ENCODE measurements at regions not wholly inside any gene's neighbourhood (a gene's known extent, or its start where the extent isn't known, plus 50 kb on each side); places are given as distances from the start of the nearest gene placed in this dataset.
"Not testable (repeated sequence)": the region's sequence is repeated elsewhere in the genome, so short reads cannot be mapped to it uniquely, and the experiment has no call there.

GRCh38 chr10:81182296-81182695, 644.6 kb downstream of the SH2D4B start:
- H3K4me3 ChIP-seq: no peak overlapping the region
- no peaks in the 10 kb centered on the region for H3K4me1 ChIP-seq
- no peaks in the 10 kb centered on the region for H3K36me3 ChIP-seq
- ATAC-seq: no peak
- WGBS, 2 donors (ENCODE audit: low coverage in 1 of 2): 65 to 92% methylated on average over 4 to 11 of the region's 13 CpGs
- no peaks in the 10 kb centered on the region for H3K27me3 ChIP-seq
- H3K27ac ChIP-seq: no peak overlapping the region
- no peak for TF ChIP-seq POLR2A (IDR thresholded peaks at IDR 0.05)
- TF ChIP-seq POLR2AphosphoS5 (IDR thresholded peaks at IDR 0.05): no peak
- TF ChIP-seq CTCF (IDR thresholded peaks at IDR 0.05): no peak
- peaks cover 0 to 7% (median 0%) of the 10 kb centered on the region in 3 donors for H3K9me3 ChIP-seq

- H3K4me1 ChIP-seq: no peaks in the 10 kb centered on the region
- whole genome bisulfite sequencing, 2 donors (ENCODE audit: low coverage in 1 of 2): 44 to 76% methylated on average over 3 to 5 of the region's 6 CpGs
- no peaks in the 10 kb centered on the region for H3K9me3 ChIP-seq
- no peak overlapping the region for H3K4me3 ChIP-seq
- no peak for ATAC-seq
- no peak for TF ChIP-seq CTCF (IDR thresholded peaks at IDR 0.05)
- no peak for TF ChIP-seq POLR2A (IDR thresholded peaks at IDR 0.05)
- no peak for TF ChIP-seq POLR2AphosphoS5 (IDR thresholded peaks at IDR 0.05)
- no peak for TF ChIP-seq EP300 (IDR thresholded peaks at IDR 0.05)
- no peaks in the 10 kb centered on the region for H3K27me3 ChIP-seq
- no peaks in the 10 kb centered on the region for H3K36me3 ChIP-seq
- H3K27ac ChIP-seq: no peak overlapping the region
Measured at GRCh38 chr10:81192221-81192788, 654.6 kb downstream of the SH2D4B start.

GRCh38 chr10:81200801-81201200, 663.1 kb downstream of the SH2D4B start:
- no peak for TF ChIP-seq EP300 (IDR thresholded peaks at IDR 0.05)
- no peak for TF ChIP-seq POLR2AphosphoS5 (IDR thresholded peaks at IDR 0.05)
- TF ChIP-seq CTCF (IDR thresholded peaks at IDR 0.05): no peak
- no peak for TF ChIP-seq POLR2A (IDR thresholded peaks at IDR 0.05)
- WGBS, 2 donors (ENCODE audit: low coverage in 1 of 2): 89 to 100% methylated on average over 2 of the region's 2 CpGs
- no peak for ATAC-seq
- Histone ChIP-seq H3K4me3 (no peak overlapping the region), H3K27ac (no peak overlapping the region), H3K4me1 (no peaks in the 10 kb centered on the region), H3K27me3 (no peaks in the 10 kb centered on the region), H3K36me3 (no peaks in the 10 kb centered on the region), H3K9me3 (no peaks in the 10 kb centered on the region)

- not testable (repeated sequence) for H3K27ac ChIP-seq, H3K36me3 ChIP-seq, H3K4me1 ChIP-seq, H3K9me3 ChIP-seq, H3K4me3 ChIP-seq, ATAC-seq, H3K27me3 ChIP-seq
- 84 to 88% methylated on average over 5 of the region's 5 CpGs for WGBS, 2 donors (ENCODE audit: low coverage in 1 of 2)
Measured at GRCh38 chr10:81207359-81207758, 667.6 kb upstream of the NRG3 start.

GRCh38 chr10:81213370-81213769, 661.6 kb upstream of the NRG3 start:
- TF ChIP-seq POLR2AphosphoS5 (IDR thresholded peaks at IDR 0.05) (no peak), CTCF (IDR thresholded peaks at IDR 0.05) (no peak), EP300 (IDR thresholded peaks at IDR 0.05) (no peak)
- H3K27ac ChIP-seq: no peak overlapping the region
- no peak overlapping the region for H3K4me3 ChIP-seq
- no peaks in the 10 kb centered on the region for H3K9me3 ChIP-seq
- no peaks in the 10 kb centered on the region for H3K27me3 ChIP-seq
- H3K4me1 ChIP-seq: no peaks in the 10 kb centered on the region
- no peak for ATAC-seq
- 20% methylated on average over 1 of the region's 1 CpG; no CpG with 5 or more reads in 1 of the 2 donors for WGBS, 2 donors (ENCODE audit: low coverage in 1 of 2)
- no peaks in the 10 kb centered on the region for H3K36me3 ChIP-seq
